GM21528 (cell line): ENCODE measurements at regions not wholly inside any gene's neighbourhood (a gene's known extent, or its start where the extent isn't known, plus 50 kb on each side); places are given as distances from the start of the nearest gene placed in this dataset.

Experiments
- ATAC-seq: cut with Tn5 transposase; IDR thresholded peaks from one replicate; pipeline ENCODE4 v1.9.1; 2021; ENCODE audit warnings: mild to moderate bottlenecking, moderate library complexity; ENCODE audit not compliant: unreplicated experiment, low FRiP score

DNA sequence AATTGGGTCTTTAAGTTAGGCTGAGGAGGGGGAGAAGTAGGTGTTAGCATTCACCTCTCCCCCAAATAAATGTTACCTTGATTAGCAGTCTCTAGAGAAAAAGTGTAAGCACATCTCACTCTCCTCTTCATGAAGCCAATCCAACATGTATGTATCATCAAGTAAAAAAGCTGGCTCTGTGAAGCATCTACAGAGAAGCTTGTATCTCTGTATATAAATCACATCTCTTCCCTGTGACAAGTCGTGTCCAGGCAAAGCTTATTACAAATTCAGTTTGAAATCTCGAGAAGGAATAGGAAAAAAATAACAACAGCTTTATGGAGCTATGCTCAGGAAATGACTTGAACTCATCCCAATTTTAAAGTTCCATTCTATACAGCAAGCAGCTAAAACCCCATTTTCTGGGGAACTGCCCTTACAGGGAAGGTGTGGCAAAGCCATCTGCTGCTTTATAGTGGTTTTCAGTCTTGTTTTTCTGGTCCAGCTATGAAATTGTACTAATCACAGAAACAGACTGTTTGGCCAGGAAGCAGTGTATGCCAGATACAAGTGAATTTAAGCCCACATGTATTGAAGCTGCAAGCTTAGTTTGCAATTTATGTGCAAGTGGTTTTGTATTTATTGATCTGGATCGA lies 313.3 kb upstream of the NOCT start:
- no peak for ATAC-seq

DNA sequence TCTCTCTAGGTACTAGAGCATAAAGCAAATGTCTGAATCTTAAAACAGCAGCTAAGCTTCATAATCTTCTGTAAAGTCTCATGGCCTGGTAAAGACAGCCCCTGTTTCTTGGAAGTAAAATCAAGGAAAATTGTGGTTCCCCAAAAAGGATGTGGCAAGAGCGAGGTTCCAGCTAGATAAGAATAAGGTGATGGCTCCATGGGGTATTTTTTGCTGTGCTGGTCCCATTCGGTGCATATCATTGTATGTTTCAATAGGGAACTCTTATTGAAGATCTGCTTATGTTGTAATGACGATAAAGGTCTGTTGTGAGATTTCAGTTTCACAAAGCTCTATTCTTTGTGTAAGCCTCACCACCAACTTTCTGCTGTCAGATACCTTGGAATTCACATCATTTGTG lies 316.9 kb upstream of the NOCT start:
- ATAC-seq = no peak

DNA sequence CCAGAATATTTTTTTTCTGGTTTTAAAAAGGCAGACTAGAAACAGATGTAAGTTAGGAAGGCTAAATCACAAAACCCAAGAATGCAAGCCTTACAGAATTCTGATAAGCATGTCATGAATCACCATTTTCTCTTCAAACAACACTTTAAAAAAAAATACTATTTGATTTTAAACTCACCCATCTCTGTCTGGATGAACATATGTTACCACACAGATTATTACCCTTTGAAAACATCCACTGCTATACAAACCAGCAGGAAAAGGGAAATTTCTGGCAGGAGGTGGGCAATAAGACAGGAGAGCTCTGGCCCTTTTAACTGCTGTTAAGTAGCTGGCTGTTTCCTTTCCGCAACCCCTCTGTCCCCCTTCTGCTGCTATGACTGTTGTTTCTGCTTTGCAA lies 317.7 kb upstream of the NOCT start:
- ATAC-seq = no peak

DNA sequence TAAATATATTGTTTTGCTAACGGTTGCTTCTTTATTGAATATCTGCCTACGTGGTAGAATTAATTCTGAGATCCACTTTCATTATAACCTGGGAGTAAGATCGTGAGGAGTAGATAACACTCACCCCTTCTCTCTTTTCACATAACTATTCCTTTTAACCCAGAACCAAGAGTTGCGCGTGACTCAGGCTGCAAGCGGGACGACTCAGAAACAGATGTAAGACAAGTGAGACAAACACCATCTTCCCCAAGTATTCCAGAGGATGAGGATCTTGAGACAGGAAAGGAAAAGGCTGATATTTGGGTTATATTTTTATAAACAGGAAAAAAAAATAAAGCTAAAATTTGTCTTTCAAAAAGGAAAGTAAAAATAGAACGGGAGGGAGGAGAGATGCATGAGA lies 318.8 kb upstream of the NOCT start:
- ATAC-seq = no peak

DNA sequence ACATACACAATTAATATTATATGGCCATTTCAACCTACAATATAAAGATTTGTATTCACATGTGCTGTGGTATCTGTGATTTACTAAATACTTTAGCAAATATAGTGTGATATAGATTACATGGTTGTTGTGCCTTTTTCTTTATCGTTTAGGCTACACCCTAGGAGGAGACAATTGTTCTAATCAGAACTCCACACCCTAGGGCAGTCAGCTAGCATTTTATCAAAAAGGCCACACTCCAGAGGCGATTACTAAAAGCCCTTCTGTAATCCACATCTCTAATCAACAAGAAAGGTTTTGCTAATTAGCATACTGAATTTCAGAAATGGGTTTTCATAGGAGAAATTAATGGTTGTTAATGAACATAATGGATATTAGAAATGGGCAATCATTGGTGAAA lies 319.5 kb upstream of the NOCT start:
- no peak for ATAC-seq

DNA sequence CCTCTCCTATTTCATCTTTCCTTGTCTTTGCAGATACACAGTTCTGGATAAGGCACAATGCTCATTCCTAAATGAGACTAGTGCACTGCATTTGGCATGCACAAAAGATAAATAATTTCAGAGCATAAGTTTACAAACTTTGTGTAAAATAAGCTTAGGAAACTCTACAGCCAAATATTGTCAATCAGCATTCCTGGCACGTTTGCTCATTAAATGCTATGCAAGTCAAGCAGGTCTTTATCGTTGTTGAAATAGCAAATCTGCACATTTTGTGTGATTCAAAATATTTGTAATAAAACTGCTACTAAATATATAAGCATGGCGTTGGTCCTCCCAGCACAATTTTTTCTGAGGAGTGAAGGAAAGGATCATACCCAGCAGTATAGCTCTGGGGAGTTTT lies 322.1 kb upstream of the NOCT start:
- ATAC-seq = no peak

DNA sequence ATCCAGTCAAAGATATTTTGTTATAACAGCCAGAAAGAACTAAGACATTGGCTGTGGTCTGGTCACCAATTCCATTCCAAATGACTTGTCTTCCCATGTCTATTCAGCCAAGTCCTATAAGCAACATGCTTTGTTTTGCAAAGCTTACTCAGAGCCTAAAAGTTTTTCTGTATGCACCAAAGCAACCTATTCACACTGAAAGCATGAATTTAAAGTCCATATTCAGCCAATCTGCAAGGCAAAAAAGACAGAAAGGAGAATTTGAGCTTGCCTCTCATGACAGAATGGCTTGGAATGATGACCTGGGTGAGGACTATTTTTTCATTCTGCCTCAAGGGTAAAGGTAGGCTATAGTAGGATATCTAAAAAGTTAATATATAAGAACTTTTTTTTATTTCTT lies 323.2 kb upstream of the NOCT start:
- no peak for ATAC-seq

DNA sequence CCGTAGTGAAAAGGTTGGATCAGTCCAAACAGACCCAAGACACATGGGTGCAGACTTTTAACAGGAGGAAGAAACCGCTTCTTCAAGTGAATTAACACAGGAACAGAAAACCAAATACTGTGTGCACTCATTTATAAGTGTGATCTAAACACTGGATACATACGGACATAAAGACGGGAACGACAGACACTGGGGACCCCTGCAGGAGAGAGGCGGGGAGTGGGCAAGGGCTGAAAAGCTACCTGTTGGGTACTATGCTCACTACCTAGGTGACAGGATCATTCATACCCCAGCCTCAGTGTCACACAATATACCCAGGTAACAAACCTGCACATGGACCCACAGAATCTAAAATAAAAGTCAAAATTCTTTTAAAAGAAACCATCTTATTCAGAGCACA lies 326.0 kb upstream of the NOCT start:
- no peak for ATAC-seq

DNA sequence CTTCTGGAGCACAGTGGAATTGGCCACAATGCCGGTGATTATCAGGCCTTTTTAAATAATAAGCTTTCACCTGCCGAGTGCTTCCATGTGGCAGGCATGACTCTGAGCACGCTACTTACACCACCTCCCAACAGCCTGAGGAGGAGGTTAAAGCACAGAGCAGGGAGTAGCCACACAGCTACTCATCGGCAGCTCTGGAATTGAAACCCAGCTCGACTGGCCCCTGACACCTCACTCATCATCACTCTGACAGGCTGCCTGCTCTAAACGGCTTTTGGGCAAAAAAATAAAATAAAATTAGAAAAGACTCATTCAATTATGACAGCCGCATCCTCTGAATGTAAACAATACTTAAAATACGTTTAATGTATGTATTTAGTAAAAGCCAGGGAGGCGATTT lies 326.4 kb upstream of the NOCT start:
- ATAC-seq = no peak

DNA sequence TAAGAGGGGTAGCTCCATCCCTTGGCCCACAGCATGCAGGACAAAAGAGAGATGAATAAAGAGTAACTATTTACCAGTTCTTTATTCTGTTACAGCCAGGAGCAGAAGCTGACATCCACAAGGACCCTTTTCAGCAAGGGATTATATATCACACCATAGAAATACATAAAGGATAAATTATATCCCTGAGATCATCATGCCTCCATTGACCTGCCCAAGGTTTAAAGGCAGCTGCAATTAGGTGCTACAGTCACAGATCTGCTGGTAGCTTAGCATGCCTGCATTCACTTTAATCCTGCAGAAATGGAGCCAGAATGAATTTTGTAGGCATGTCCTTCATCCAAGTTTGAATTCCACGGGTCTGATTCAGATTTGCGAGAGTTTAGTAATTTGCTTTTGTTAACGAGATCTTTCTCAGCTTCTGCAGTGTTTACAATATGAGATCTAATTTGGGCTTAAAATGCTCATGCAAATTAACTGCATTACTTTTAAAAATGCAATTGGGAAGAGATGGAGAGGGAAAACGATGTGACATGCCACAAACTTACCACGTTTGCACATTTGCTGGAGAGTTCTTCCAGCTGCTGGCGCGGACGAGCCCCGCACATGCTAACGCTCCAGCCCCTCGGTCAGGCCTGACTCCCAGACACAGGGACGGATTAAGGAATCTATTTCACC lies 327.0 kb upstream of the NOCT start:
- ATAC-seq = no peak

DNA sequence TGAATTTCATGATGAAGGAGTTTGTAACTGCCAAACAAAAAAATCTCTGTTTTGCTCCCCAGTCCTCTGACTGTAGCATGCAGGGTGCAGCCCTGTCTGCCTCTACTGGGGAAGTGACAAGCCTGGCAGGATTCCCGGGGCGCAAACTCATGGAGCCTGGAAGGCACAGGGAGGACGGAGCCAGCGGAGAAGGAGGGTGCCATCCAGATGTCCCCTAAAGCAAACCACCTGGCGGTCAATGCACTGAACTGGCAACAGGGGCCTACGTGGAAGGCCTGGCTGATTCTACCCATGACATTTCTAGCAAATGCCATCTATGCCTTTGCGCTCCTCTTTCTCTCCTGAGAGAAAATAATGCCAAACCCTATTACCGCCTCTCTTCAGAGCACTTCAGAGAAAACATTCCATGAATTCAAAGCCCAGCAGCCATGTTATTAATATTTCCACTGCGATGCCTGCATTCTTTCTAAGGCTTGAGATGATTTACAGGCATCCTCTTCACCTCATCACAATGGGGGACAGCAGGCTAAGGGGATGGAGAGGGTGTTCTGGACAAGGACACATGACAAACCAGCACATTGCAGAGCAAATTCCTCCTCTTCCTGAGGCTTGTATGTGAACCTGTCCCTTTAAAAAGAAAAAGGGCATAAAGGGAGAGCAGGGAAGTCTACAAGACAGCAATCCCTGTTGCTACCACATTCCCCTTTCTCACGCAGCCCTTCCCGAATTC lies 329.3 kb upstream of the NOCT start:
- no peak for ATAC-seq

DNA sequence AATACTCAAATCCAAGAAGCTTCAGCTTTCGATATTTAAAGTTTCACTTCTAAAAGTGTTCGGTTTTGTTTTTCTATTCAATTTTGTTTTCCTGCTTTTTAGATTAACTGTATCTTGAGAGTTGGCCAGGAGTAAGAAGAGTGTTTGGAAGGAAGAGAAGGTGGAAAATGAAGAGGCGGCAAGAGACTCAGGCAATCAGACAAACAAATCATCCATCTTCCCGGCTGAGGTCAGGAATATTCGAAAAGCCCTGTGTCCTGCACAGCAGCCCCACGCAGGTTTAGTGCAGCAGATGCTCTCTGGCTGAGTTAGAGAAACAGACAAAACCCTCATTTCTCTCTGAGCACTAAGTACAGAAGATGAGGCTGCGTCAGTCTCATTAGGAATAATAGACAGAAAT lies 330.3 kb upstream of the NOCT start:
- no peak for ATAC-seq

DNA sequence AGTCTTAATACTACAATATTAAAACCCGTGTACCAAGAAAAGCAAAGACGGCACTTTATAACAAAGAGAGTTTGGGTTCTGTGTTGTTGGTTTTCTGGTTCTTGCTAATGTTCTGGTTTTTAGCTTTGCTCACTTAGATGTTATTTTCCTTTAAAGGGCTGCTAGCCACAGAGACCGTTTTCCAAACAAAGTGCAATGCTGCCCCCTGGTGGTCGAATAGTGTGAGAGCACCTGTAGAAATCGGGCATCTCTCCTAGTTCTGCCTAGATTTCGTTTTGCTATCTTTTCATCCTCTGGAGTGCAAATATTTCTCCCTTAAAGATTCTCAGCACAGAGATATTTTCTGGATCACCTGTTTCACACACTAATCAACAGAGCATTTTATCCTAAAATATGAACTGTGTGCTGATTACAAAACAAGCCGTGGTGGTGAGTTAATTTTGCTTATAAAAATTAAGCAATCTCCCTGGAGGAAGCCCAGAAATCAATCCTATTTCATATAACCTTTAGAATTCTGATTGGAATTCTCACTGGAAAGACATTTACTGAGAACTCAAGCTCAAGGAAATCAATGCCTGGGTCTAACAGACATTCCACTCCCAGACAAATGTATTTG lies 334.5 kb upstream of the NOCT start:
- no peak for ATAC-seq

DNA sequence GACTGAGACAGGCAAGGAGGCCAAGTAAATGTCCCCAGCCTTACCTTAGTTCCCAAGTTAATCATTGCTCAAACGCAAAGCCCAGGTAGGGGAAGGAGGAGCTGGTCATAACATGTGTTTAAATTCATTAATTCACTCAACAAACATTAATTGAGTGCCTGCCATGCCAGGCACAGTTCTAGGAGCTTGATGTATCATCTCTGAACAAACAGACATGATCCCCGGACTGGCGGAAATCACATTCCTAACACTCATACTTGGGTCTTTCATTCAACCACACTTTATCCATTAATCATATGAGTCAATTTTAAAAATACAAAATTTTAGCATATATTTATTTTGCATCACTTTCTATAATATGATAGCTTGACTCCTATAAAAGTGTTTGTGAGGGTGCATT lies 335.3 kb upstream of the NOCT start:
- ATAC-seq = no peak

DNA sequence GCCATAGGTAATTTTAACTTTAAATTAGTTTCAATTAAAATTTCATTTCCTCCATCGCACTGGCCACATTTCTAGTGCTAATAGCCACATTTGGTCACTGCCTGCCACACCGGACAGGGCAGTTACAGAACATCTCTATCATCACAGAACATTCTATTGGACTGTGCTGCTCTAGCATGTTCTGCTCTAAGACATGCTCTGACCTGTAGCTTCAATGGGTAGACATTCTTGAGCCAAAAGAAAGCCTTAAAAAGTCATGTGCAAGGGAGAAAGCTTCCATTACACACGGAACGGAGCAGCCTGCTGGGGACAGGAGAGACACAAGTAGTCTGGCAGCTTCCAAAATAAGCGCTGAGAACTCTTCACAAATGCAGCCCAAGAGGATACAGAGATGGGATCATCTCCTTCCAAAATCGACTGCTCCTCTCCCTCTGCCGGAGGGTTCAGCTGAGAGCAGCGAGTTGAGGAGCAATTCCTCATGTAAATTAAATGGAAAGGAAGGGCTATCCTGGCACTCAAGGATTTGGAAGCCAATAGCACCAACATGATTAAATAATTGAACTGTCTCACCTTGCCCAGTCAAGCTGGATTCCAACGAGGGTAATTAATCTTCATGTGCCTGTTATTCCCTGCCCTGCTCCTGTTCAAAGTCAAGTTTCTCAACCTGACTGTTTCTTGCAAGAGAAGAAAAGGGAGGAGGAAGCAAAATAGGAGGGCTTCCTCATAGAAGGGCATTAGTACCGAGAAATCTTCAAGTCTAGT lies 336.4 kb upstream of the NOCT start:
- no peak for ATAC-seq

DNA sequence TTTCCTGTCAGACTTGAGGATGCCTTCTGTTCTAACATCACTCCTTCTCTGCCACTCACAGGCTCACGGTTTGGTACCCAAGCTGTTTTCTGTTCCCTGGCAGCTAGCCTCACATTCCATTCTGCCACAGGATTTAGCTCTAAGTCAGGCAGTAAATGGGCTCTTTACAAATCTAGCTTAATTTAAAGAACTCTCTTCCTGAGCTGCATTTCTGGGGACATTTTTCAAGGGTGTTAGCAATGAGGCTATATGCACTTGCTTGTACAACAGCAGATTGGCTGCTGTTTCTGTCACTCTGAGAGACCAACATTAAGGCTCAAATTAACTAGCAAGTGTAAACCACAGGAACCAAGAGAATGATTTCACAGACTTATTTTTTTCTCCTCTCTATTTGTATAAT lies 337.8 kb upstream of the NOCT start:
- ATAC-seq = no peak

DNA sequence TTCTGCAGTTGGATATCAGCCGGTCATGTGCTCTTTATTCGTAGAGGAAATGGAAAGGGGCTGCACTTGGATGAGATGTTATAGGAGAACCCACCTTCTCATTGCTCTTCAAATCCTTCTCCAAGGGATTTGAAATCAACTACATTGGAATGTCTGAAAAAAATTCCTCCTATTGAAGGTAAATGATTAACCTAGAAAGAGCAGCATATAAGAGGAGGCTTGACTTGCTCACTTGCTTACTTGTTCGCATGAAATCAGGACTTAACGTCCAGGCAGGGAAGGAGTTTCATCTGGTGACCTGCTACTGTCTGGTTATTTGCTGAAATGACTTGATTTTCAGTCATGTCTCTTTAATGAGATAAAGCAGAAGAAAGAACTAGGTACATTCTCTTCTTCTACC lies 338.4 kb upstream of the NOCT start:
- no peak for ATAC-seq

DNA sequence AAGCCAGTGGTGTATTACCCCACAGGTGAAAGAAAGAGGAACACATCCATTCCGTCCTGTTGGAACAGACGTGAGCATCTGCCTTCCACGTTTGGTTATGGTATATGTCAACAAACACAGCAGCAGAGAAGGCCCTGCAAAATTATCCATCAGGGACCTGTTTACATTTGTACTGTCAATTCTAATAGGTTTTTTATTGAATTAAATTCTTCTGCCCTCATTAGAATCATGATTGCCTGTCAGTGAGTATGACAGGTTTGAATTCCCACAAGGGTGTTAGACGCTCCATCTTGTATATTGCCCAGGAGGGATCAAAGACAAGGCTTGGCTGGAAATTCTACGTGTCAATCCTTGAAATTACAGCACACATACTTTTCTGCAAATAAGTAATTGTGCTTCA lies 339.9 kb upstream of the NOCT start:
- ATAC-seq = no peak

DNA sequence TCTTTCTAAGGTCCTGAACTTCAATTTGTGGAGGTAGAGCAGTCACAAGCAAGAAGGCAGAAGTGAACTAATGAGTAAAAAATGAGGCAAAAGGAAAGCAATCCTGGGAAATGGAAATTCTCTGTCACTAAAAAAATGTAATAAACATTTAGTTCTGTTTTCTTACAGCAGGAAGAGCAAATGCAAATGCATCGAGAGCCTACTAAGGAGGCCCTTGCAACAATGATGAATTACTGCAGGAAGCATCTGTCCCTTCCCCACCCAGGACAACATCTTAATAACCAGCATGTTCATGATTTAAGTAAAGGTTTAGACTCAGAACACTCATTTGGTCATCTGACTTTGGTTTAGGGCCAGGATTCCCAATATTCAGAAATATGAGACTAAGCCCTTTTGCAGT lies 341.4 kb upstream of the NOCT start:
- no peak for ATAC-seq

DNA sequence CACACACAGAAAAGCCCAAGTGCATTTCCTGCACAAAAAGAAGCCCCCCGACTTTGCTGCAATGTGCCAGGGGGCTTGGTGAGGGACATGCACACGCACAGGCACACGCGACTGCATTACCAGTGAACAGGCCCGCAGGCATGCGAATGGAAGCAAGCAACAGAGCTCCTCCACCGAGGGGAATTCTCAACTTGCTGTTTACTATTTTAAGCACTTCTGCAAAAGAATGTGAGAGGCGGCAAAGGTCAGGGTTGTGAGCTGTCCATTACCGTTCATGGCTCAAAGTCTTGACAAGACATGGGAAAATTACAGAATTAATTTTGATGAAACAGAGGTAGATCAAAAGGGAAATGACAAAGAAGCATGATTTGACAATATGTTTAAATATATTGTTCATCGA lies 342.5 kb upstream of the NOCT start:
- ATAC-seq = no peak

DNA sequence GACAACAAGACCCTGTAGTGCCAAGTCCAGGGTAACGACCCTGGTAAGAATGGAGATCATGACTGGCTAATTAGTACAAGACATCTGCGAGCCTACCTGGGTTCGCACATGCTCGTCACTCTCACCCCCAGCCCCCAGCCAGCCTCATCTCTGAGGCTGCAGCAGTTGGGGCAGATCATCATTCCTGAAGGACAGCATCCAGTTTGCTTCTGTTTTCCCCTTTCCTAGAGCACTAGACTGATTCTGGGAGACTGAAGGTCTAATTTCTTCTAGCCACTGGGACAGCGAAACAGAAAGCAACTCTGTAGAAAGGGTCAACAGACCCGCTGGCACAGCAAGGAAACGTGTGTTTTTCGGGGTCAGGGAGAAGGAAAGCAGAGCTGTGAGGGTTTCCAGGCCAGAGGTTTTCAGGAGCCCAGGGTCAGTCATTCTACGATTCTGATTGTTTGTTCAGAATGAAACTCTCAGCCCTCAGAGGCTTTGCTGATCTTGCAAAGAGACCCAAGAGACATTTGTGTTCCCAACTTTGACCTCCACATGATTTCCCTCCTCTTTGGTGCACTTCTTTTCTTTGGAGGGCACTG lies 343.1 kb upstream of the NOCT start:
- no peak for ATAC-seq
